HEK293 (cell line): ENCODE measurements at regions not wholly inside any gene's neighbourhood (a gene's known extent, or its start where the extent isn't known, plus 50 kb on each side); places are given as distances from the start of the nearest gene placed in this dataset.

Experiments
- ZBTB1 ChIP-seq: fragments of 450-650 bp; formaldehyde crosslinking; IDR thresholded peaks from 2 replicates; pipeline ENCODE4 v1.5.1; 2016; ENCODE audit warnings: missing biosample characterization, missing genetic modification characterization
- ZBTB20 ChIP-seq: fragments of 450-650 bp; formaldehyde crosslinking; IDR thresholded peaks from 2 replicates; pipeline ENCODE4 v1.5.1; 2016; ENCODE audit warnings: missing biosample characterization, missing genetic modification characterization
- ZBTB21 ChIP-seq: fragments of 450-650 bp; formaldehyde crosslinking; IDR thresholded peaks from 2 replicates; pipeline ENCODE4 v1.5.1; 2017; ENCODE audit warnings: missing biosample characterization, missing genetic modification characterization
- ZNF221 ChIP-seq: fragments of 450-650 bp; formaldehyde crosslinking; IDR thresholded peaks from 2 replicates; pipeline ENCODE4 v1.5.1; 2017; ENCODE audit warnings: missing biosample characterization, missing genetic modification characterization, borderline replicate concordance
- ZNF24 ChIP-seq: fragments of 450-650 bp; formaldehyde crosslinking; IDR thresholded peaks from 2 replicates; pipeline ENCODE4 v1.5.1; 2016; ENCODE audit warnings: missing biosample characterization, missing genetic modification characterization
- ZNF335 ChIP-seq: fragments of 450-650 bp; formaldehyde crosslinking; conservative IDR thresholded peaks from 2 replicates; pipeline ENCODE4 v1.5.1; 2016; ENCODE audit warnings: missing biosample characterization, missing genetic modification characterization
- TF ChIP-seq, protein P1 (sequence below): fragments of 450-650 bp; formaldehyde crosslinking; IDR thresholded peaks from 2 replicates; pipeline ENCODE4 v1.5.1; 2016; ENCODE audit warnings: missing biosample characterization, missing genetic modification characterization

DNA sequence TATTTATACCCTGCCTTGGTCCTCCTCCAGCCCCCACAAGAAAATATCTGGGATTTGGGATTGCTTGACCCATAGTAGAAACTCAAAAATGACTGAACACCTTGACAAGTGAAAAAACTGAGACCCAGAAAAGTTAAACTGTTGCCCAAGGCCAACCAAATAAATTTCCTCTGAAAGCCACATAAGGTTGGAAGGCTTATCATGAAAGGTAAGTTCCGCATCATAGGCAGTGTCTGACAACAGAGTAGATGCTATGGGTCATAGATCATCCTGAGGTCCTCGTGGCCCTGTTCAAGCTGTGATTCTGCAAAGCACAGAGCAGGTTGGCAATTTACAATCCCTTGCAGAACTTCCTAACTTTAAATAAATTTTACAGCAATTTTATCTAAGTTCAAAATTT, 140.8 kb upstream of the TSC22D2 start:
- TF ChIP-seq, protein P1, sequence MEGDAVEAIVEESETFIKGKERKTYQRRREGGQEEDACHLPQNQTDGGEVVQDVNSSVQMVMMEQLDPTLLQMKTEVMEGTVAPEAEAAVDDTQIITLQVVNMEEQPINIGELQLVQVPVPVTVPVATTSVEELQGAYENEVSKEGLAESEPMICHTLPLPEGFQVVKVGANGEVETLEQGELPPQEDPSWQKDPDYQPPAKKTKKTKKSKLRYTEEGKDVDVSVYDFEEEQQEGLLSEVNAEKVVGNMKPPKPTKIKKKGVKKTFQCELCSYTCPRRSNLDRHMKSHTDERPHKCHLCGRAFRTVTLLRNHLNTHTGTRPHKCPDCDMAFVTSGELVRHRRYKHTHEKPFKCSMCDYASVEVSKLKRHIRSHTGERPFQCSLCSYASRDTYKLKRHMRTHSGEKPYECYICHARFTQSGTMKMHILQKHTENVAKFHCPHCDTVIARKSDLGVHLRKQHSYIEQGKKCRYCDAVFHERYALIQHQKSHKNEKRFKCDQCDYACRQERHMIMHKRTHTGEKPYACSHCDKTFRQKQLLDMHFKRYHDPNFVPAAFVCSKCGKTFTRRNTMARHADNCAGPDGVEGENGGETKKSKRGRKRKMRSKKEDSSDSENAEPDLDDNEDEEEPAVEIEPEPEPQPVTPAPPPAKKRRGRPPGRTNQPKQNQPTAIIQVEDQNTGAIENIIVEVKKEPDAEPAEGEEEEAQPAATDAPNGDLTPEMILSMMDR (tag by site-specific recombination): no peak
- no peak for TF ChIP-seq ZBTB20
- TF ChIP-seq ZBTB21: no peak
- no peak for TF ChIP-seq ZNF24 (tag by site-specific recombination)
- no peak for TF ChIP-seq ZNF335 (tag by site-specific recombination)
- TF ChIP-seq ZNF221 (tag by site-specific recombination): no peak
- TF ChIP-seq ZBTB1 (tag by site-specific recombination): no peak
